B cell (primary cell): ENCODE measurements at regions not wholly inside any gene's neighbourhood (a gene's known extent, or its start where the extent isn't known, plus 50 kb on each side); places are given as distances from the start of the nearest gene placed in this dataset.

Source experiments
- ATAC-seq: fragments of 200-7000 bp; cut with Tn5 transposase; one replicate; pipeline ENCODE4 v1.10.0; 2021; ENCODE audit warnings: low read depth, mild to moderate bottlenecking, moderate number of reproducible peaks, moderate library complexity
- CTCF ChIA-PET: fragments of 350-600 bp; sonication (Branson Sonifier 250); formaldehyde crosslinking; loops from one replicate; lab custom pipeline; 2021; ENCODE audit warnings: antibody characterized with exemption, inconsistent platforms; lab: Charles Lee
- POLR2A ChIA-PET: fragments of 350-600 bp; sonication (Branson Sonifier 250); formaldehyde crosslinking; loops from one replicate; lab custom pipeline; 2021; ENCODE audit warnings: antibody characterized with exemption; lab: Charles Lee
- DNase-seq: peaks from one replicate; pipeline ENCODE4 v3.0.0; 2013
- H2AFZ ChIP-seq: 2 replicates; pipeline ENCODE4 v1.6.1; 2012; ENCODE audit warnings: mild to moderate bottlenecking, low read depth, low read length; ENCODE audit not compliant: insufficient read depth, poor library complexity, severe bottlenecking
- H3K27ac ChIP-seq, 2 donors: 1 replicate in 1 of 2; 2 replicates in 1 of 2; pipeline ENCODE4 v1.5.1; 2012 to 2013; ENCODE audit warnings: low read length in 2 of 2, mild to moderate bottlenecking in 2 of 2, moderate library complexity in 1 of 2
- H3K27me3 ChIP-seq, 4 experiments: fragments of 200-600 bp in 1 of 4; sonication (generic) in 1 of 4; replicated peaks in 1 of 4; 1 replicate in 2 of 4; 2 replicates in 2 of 4; pipeline versions ENCODE4 v1.6.1 to v1.7.0; 2013 to 2016; ENCODE audit warnings: low read length in 3 of 4, mild to moderate bottlenecking in 2 of 4, mixed read lengths in 1 of 4, moderate library complexity in 1 of 4; ENCODE audit not compliant: insufficient read depth in 4 of 4, control insufficient read depth in 3 of 4; ENCODE audit errors: control extremely low read depth in 1 of 4
- H3K36me3 ChIP-seq, 2 experiments: replicated peaks in 1 of 2; 1 replicate in 1 of 2; 2 replicates in 1 of 2; pipeline versions ENCODE4 v1.6.1 to v1.7.1; 2013; ENCODE audit warnings: low read length in 1 of 2; ENCODE audit not compliant: insufficient read depth in 2 of 2, control insufficient read depth in 1 of 2; ENCODE audit errors: control extremely low read depth in 1 of 2, extremely low read depth in 1 of 2
- H3K4me1 ChIP-seq, 2 donors: fragments of 200-600 bp in 1 of 2; sonication (generic) in 1 of 2; 1 replicate in 1 of 2; 2 replicates in 1 of 2; pipeline versions ENCODE4 v1.5.1 to v1.6.1; 2013 to 2017; ENCODE audit warnings: low read length in 2 of 2; ENCODE audit not compliant: control insufficient read depth in 2 of 2, insufficient read depth in 2 of 2
- H3K4me2 ChIP-seq: replicated peaks from 2 replicates; pipeline ENCODE3; 2012; ENCODE audit warnings: mild to moderate bottlenecking, low read depth, low read length; ENCODE audit not compliant: poor library complexity, severe bottlenecking
- H3K4me3 ChIP-seq, 5 experiments: fragments of 200-600 bp in 1 of 5; sonication (generic) in 1 of 5; 1 replicate in 3 of 5; 2 replicates in 2 of 5; pipeline versions ENCODE4 v1.5.1 to v1.7.0; 2011 to 2016; ENCODE audit warnings: low read length in 4 of 5, mild to moderate bottlenecking in 4 of 5, low read depth in 2 of 5, control low read depth in 1 of 5, moderate library complexity in 1 of 5; ENCODE audit not compliant: insufficient read depth in 1 of 5; ENCODE audit errors: control extremely low read depth in 1 of 5, extremely low read depth in 1 of 5
- H3K79me2 ChIP-seq: fragments of 200-600 bp; sonication (generic); one replicate; pipeline ENCODE4 v1.6.0; 2016; ENCODE audit warnings: low read length; ENCODE audit not compliant: control insufficient read depth, insufficient read depth
- H3K9ac ChIP-seq: fragments of 200-600 bp; sonication (generic); 2 replicates; pipeline ENCODE4 v1.6.1; 2017; ENCODE audit warnings: mild to moderate bottlenecking, low read length, moderate library complexity
- H3K9me3 ChIP-seq, 3 donors: one replicate each; pipeline versions ENCODE4 v1.6.1 to v1.7.1; 2013; ENCODE audit warnings: low read length in 2 of 3; ENCODE audit not compliant: control insufficient read depth in 2 of 3, insufficient read depth in 1 of 3; ENCODE audit errors: control extremely low read depth in 1 of 3
- H4K20me1 ChIP-seq: 2 replicates; pipeline ENCODE4 v1.6.0; 2012; ENCODE audit warnings: mild to moderate bottlenecking, low read length; ENCODE audit not compliant: insufficient read depth, control insufficient read depth, poor library complexity, severe bottlenecking
- H3K27ac Mint-ChIP-seq: one replicate; pipeline ENCODE4 v1.8.0; 2021; ENCODE audit warnings: mixed read lengths
- H3K27me3 Mint-ChIP-seq: one replicate; pipeline ENCODE4 v1.8.0; 2021; ENCODE audit warnings: mixed read lengths
- H3K4me1 Mint-ChIP-seq: one replicate; pipeline ENCODE4 v1.8.0; 2021; ENCODE audit warnings: mixed read lengths
- H3K4me3 Mint-ChIP-seq: one replicate; pipeline ENCODE4 v1.8.0; 2021; ENCODE audit warnings: mixed read lengths
- H3K9me3 Mint-ChIP-seq: one replicate; pipeline ENCODE4 v1.8.0; 2022; ENCODE audit warnings: mixed read lengths; ENCODE audit not compliant: insufficient read depth
- CTCF ChIP-seq: fragments of 200-600 bp; IDR thresholded peaks from one replicate; pipeline ENCODE4 v1.8.0; 2022; ENCODE audit warnings: antibody characterized with exemption, mild to moderate bottlenecking
- EZH2 ChIP-seq: IDR thresholded peaks from 2 replicates; pipeline ENCODE4 v1.6.1; 2012; ENCODE audit warnings: borderline replicate concordance, low read depth, mild to moderate bottlenecking, moderate library complexity, low read length; ENCODE audit not compliant: insufficient read depth, poor library complexity, severe bottlenecking
- WGBS: methylation state at CpG from one replicate; pipeline ENCODE4 v1.1.5; 2013; ENCODE audit warnings: missing lambda C conversion rate; ENCODE audit not compliant: insufficient coverage; 5-methylcytosine and 5-hydroxymethylcytosine counted together
- intact Hi-C: fragments of 100-400 bp; cut with micrococcal nuclease; formaldehyde crosslinking; loops from one replicate; pipeline ENCODE4 v1.10.0; 2022

GRCh38 chr9:80156262-80156661, 584.5 kb downstream of the TLE4 start:
- Histone ChIP-seq H3K27me3 (no peaks in the 10 kb centered on the region), H3K36me3 (no peaks in the 10 kb centered on the region), H3K4me2 (peak overlapping the region; percentile 15), H3K9me3 (peaks cover 0 to 3% (median 0%) of the 10 kb centered on the region in 3 donors), H4K20me1 (no peaks in the 10 kb centered on the region), H3K4me3 (no peak overlapping the region), H2AFZ (no peak overlapping the region), H3K9ac (no peak overlapping the region), H3K4me1 (peaks cover 22 to 24% of the 10 kb centered on the region in 2 donors), H3K79me2 (no peaks in the 10 kb centered on the region), H3K27ac (no peak overlapping the region)
- intact Hi-C loops = loop anchor here (10.0 kb wide), 1 partner anchor 71 kb away; no protein-coding TSS in a partner anchor
- 86% methylated on average over 2 of the region's 2 CpGs for WGBS
- POLR2A ChIA-PET = no interaction called here
- CTCF ChIA-PET = no interaction called here
- H3K4me1 Mint-ChIP-seq = peaks cover 42% of the 10 kb centered on the region
- DNase-seq = no peak
- peaks cover 8% of the 10 kb centered on the region for H3K9me3 Mint-ChIP-seq
- no peak overlapping the region for H3K27ac Mint-ChIP-seq
- TF ChIP-seq CTCF = no peak
- no peak for TF ChIP-seq EZH2
- no peak overlapping the region for H3K4me3 Mint-ChIP-seq
- no peak for ATAC-seq
- H3K27me3 Mint-ChIP-seq = no peaks in the 10 kb centered on the region

- peaks cover 0 to 9% (median 3%) of the 10 kb centered on the region in 3 donors for H3K9me3 ChIP-seq
- no peaks in the 10 kb centered on the region for H3K79me2 ChIP-seq
- ATAC-seq = no peak
- H3K4me2 ChIP-seq = no peak overlapping the region
- no peaks in the 10 kb centered on the region for H3K27me3 Mint-ChIP-seq
- intact Hi-C loops = no loop called here
- H3K4me3 Mint-ChIP-seq = no peak overlapping the region
- peaks cover 8% of the 10 kb centered on the region for H3K9me3 Mint-ChIP-seq
- no peaks in the 10 kb centered on the region for H3K36me3 ChIP-seq
- H3K27ac Mint-ChIP-seq = no peak overlapping the region
- no peak overlapping the region for H3K9ac ChIP-seq
- peaks cover 5% of the 10 kb centered on the region for H3K4me1 Mint-ChIP-seq
- H3K4me1 ChIP-seq = peaks cover 3 to 5% of the 10 kb centered on the region in 2 donors
- TF ChIP-seq EZH2 (no peak), CTCF (no peak)
- CTCF ChIA-PET = no interaction called here
- H4K20me1 ChIP-seq = no peaks in the 10 kb centered on the region
- H3K4me3 ChIP-seq = no peak overlapping the region
- no peaks in the 10 kb centered on the region for H3K27me3 ChIP-seq
- no peak overlapping the region for H2AFZ ChIP-seq
- DNase-seq = no peak
- POLR2A ChIA-PET = no interaction called here
- WGBS = 100% methylated on average over 2 of the region's 3 CpGs
- no peak overlapping the region for H3K27ac ChIP-seq
Measured at GRCh38 chr9:80147866-80148265, 576.1 kb downstream of the TLE4 start.
